Erythroblast (primary cell): ENCODE measurements at regions not wholly inside any gene's neighbourhood (a gene's known extent, or its start where the extent isn't known, plus 50 kb on each side); places are given as distances from the start of the nearest gene placed in this dataset.

Source experiments
- GATA1 ChIP-seq: IDR thresholded peaks from 2 replicates; pipeline ENCODE4 v1.6.1; 2011; ENCODE audit warnings: low read depth, mild to moderate bottlenecking, control low read depth, low read length, moderate library complexity
- POLR2A ChIP-seq: IDR thresholded peaks from 2 replicates; pipeline ENCODE4 v1.6.1; 2011; ENCODE audit warnings: mild to moderate bottlenecking, low read length

GRCh38 chr1:10848109-10848684 lies 51.8 kb upstream of the CASZ1 start:
- TF ChIP-seq POLR2A (no peak), GATA1 (no peak)
